RWPE1 (cell line): ENCODE measurements at regions not wholly inside any gene's neighbourhood (a gene's known extent, or its start where the extent isn't known, plus 50 kb on each side); places are given as distances from the start of the nearest gene placed in this dataset.

Experiments
- CTCF ChIA-PET: fragments of 350-600 bp; sonication (Branson Sonifier 250); formaldehyde crosslinking; extraction: SDS; loops from one replicate; lab custom pipeline; 2021; lab: Yijun Ruan, JAX
- POLR2A ChIA-PET: fragments of 400-600 bp; formaldehyde crosslinking; extraction: SDS; loops from one replicate; lab custom pipeline; 2020; ENCODE audit warnings: antibody characterized with exemption; ENCODE audit not compliant: low non-redundant PET; lab: Yijun Ruan, JAX
- DNase-seq: peaks from one replicate; pipeline ENCODE4 v3.0.0; 2012; ENCODE audit warnings: low spot score
- H3K27ac ChIP-seq: fragments of 450-650 bp; 2 replicates; pipeline ENCODE4 v1.5.1; 2017
- CTCF ChIP-seq: fragments of 450-650 bp; conservative IDR thresholded peaks from 2 replicates; pipeline ENCODE4 v1.5.1; 2017; ENCODE audit warnings: low read depth, mild to moderate bottlenecking

- TF ChIP-seq CTCF = no peak
- H3K27ac ChIP-seq = no peak overlapping the region
- ChIA-PET POLR2A (no interaction called here), CTCF (no interaction called here)
- DNase-seq = no peak
Measured at GRCh38 chr5:124948754-124949275, 202.4 kb upstream of the ZNF608 start.

- POLR2A ChIA-PET = no interaction called here
- TF ChIP-seq CTCF = no peak
- DNase-seq = no peak
- CTCF ChIA-PET = interaction anchor here (1.2 kb wide), 1 partner anchor 17 kb away, joined by 4 read pairs; no protein-coding TSS in a partner anchor
- H3K27ac ChIP-seq = no peak overlapping the region
Measured at GRCh38 chr5:124949862-124950261, 203.4 kb upstream of the ZNF608 start.

GRCh38 chr5:124951105-124951504 is 204.7 kb upstream of the ZNF608 start:
- H3K27ac ChIP-seq = no peak overlapping the region
- POLR2A ChIA-PET = no interaction called here
- CTCF ChIA-PET = no interaction called here
- TF ChIP-seq CTCF = no peak
- DNase-seq = no peak

GRCh38 chr5:124951661-124952060 is 205.2 kb upstream of the ZNF608 start:
- H3K27ac ChIP-seq = no peak overlapping the region
- CTCF ChIA-PET = no interaction called here
- DNase-seq = no peak
- TF ChIP-seq CTCF = no peak
- POLR2A ChIA-PET = no interaction called here

- no peak for TF ChIP-seq CTCF
- DNase-seq = no peak
- POLR2A ChIA-PET = no interaction called here
- no peak overlapping the region for H3K27ac ChIP-seq
- CTCF ChIA-PET = interaction anchor here (0.6 kb wide), 1 partner anchor 213 kb away, joined by 3 read pairs; no protein-coding TSS in a partner anchor
Measured at GRCh38 chr5:124952079-124952478, 205.6 kb upstream of the ZNF608 start.

- no peak overlapping the region for H3K27ac ChIP-seq
- POLR2A ChIA-PET = no interaction called here
- CTCF ChIA-PET = interaction anchor here (0.6 kb wide), 1 partner anchor 212 kb away, joined by 3 read pairs; no protein-coding TSS in a partner anchor
- no peak for DNase-seq
- TF ChIP-seq CTCF = no peak
Measured at GRCh38 chr5:124952566-124952965, 206.1 kb upstream of the ZNF608 start.
